HEK293T (cell line): ENCODE measurements at regions not wholly inside any gene's neighbourhood (a gene's known extent, or its start where the extent isn't known, plus 50 kb on each side); places are given as distances from the start of the nearest gene placed in this dataset.

Experiments
- CTCF ChIA-PET: fragments of 350-600 bp; formaldehyde crosslinking; extraction: SDS; loops from one replicate; lab custom pipeline; 2021; ENCODE audit warnings: antibody characterized with exemption, inconsistent platforms; lab: Yijun Ruan, JAX
- POLR2A ChIA-PET: fragments of 350-600 bp; formaldehyde crosslinking; extraction: SDS; loops from one replicate; lab custom pipeline; 2020; ENCODE audit warnings: antibody characterized with exemption, inconsistent platforms; lab: Yijun Ruan, JAX
- DNase-seq: peaks from one replicate; pipeline ENCODE4 v3.0.0; 2012; ENCODE audit warnings: mixed read lengths; ENCODE audit errors: extremely low spot score
- ARNT ChIP-seq: fragments of 450-650 bp; IDR thresholded peaks from 2 replicates; pipeline ENCODE4 v1.6.1; 2017; ENCODE audit warnings: mild to moderate bottlenecking
- BHLHE40 ChIP-seq: fragments of 450-650 bp; IDR thresholded peaks from 2 replicates; pipeline ENCODE4 v1.6.1; 2016; ENCODE audit warnings: mild to moderate bottlenecking, moderate library complexity, borderline replicate concordance
- CTBP1 ChIP-seq: fragments of 450-650 bp; IDR thresholded peaks from 2 replicates; pipeline ENCODE4 v1.6.1; 2016; ENCODE audit warnings: borderline replicate concordance
- ELF4 ChIP-seq: fragments of 450-650 bp; IDR thresholded peaks from 2 replicates; pipeline ENCODE4 v1.6.1; 2017; ENCODE audit warnings: antibody characterized with exemption
- FOXA1 ChIP-seq: fragments of 450-650 bp; IDR thresholded peaks from 2 replicates; pipeline ENCODE4 v1.6.1; 2016; ENCODE audit warnings: mild to moderate bottlenecking
- FOXK2 ChIP-seq: fragments of 450-650 bp; IDR thresholded peaks from 2 replicates; pipeline ENCODE4 v1.6.1; 2016; ENCODE audit warnings: mild to moderate bottlenecking
- FOXM1 ChIP-seq: fragments of 450-650 bp; IDR thresholded peaks from 2 replicates; pipeline ENCODE4 v1.6.1; 2017; ENCODE audit warnings: mild to moderate bottlenecking, borderline replicate concordance
- HDGF ChIP-seq: fragments of 450-650 bp; IDR thresholded peaks from 2 replicates; pipeline ENCODE4 v1.6.1; 2017; ENCODE audit warnings: antibody characterized with exemption, borderline replicate concordance
- L3MBTL2 ChIP-seq: fragments of 450-650 bp; conservative IDR thresholded peaks from 2 replicates; pipeline ENCODE4 v1.6.1; 2016; ENCODE audit warnings: mild to moderate bottlenecking
- LEF1 ChIP-seq: fragments of 450-650 bp; IDR thresholded peaks from 2 replicates; pipeline ENCODE4 v1.6.1; 2017; ENCODE audit warnings: mild to moderate bottlenecking, borderline replicate concordance
- NFRKB ChIP-seq: fragments of 450-650 bp; IDR thresholded peaks from 2 replicates; pipeline ENCODE4 v1.6.1; 2016; ENCODE audit warnings: mild to moderate bottlenecking, moderate library complexity
- SP1 ChIP-seq: fragments of 450-650 bp; IDR thresholded peaks from 2 replicates; pipeline ENCODE4 v1.6.1; 2017
- SUZ12 ChIP-seq: fragments of 450-650 bp; IDR thresholded peaks from 2 replicates; pipeline ENCODE4 v1.6.1; 2016; ENCODE audit warnings: mild to moderate bottlenecking
- TARDBP ChIP-seq: fragments of 450-650 bp; IDR thresholded peaks from 2 replicates; pipeline ENCODE4 v1.6.1; 2016
- ZNF384 ChIP-seq: fragments of 450-650 bp; IDR thresholded peaks from 2 replicates; pipeline ENCODE4 v1.6.1; 2016
- TF ChIP-seq, protein P1 (sequence below): fragments of 450-650 bp; IDR thresholded peaks from 2 replicates; pipeline ENCODE4 v1.6.1; 2016

GRCh38 chr4:31391976-31392375 is 671.8 kb downstream of the PCDH7 start:
- TF ChIP-seq, protein P1, sequence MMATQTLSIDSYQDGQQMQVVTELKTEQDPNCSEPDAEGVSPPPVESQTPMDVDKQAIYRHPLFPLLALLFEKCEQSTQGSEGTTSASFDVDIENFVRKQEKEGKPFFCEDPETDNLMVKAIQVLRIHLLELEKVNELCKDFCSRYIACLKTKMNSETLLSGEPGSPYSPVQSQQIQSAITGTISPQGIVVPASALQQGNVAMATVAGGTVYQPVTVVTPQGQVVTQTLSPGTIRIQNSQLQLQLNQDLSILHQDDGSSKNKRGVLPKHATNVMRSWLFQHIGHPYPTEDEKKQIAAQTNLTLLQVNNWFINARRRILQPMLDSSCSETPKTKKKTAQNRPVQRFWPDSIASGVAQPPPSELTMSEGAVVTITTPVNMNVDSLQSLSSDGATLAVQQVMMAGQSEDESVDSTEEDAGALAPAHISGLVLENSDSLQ: no peak
- no peak for TF ChIP-seq ARNT
- no peak for TF ChIP-seq L3MBTL2
- no peak for TF ChIP-seq FOXM1
- TF ChIP-seq FOXK2: no peak
- no peak for TF ChIP-seq ELF4
- TF ChIP-seq ZNF384: no peak
- no peak for TF ChIP-seq HDGF
- POLR2A ChIA-PET: no interaction called here
- CTCF ChIA-PET: no interaction called here
- DNase-seq: no peak

DNA sequence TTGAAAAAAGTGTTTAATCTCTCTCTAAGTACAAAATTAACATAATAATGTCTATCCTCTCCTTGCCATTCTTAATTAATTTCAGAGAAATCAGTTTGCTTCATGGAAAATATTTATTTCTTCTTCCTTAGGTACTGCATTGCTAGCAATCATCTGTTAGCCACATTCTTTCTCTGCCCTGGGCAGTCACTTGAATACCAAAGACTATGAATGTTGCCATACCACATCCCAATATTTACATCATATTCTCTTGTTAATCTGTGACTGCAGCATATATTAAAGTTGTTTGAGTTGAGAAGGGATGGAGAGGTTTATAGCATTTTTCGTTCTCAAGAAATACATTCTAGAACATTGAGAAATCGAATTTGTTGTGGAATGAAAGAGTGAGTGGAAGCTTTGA is 672.8 kb downstream of the PCDH7 start:
- no peak for DNase-seq
- POLR2A ChIA-PET: no interaction called here

GRCh38 chr4:31408121-31408520 is 688.0 kb downstream of the PCDH7 start:
- ChIA-PET CTCF (no interaction called here), POLR2A (no interaction called here)
- DNase-seq: no peak
- no peak for TF ChIP-seq FOXM1
- TF ChIP-seq TARDBP: no peak
- TF ChIP-seq FOXK2: no peak
- TF ChIP-seq L3MBTL2: no peak
- TF ChIP-seq CTBP1: no peak
- TF ChIP-seq SUZ12: no peak
- no peak for TF ChIP-seq ARNT
- TF ChIP-seq LEF1: no peak
- TF ChIP-seq ELF4: no peak
- TF ChIP-seq NFRKB: no peak
- TF ChIP-seq ZNF384: no peak
- no peak for TF ChIP-seq HDGF
- TF ChIP-seq BHLHE40: no peak
- TF ChIP-seq SP1: no peak
- TF ChIP-seq FOXA1: no peak
- TF ChIP-seq, protein P1: no peak

More for the DNA sequence above, 672.8 kb downstream of the PCDH7 start:
- CTCF ChIA-PET: no interaction called here
- no peak for TF ChIP-seq ZNF384
- TF ChIP-seq ARNT: no peak
- TF ChIP-seq SUZ12: no peak
- no peak for TF ChIP-seq TARDBP
- TF ChIP-seq LEF1: no peak
- no peak for TF ChIP-seq FOXK2
- no peak for TF ChIP-seq L3MBTL2
- TF ChIP-seq FOXM1: no peak
- TF ChIP-seq, protein P1: no peak
- no peak for TF ChIP-seq HDGF
- TF ChIP-seq FOXA1: no peak
- TF ChIP-seq ELF4: no peak
- no peak for TF ChIP-seq NFRKB
- TF ChIP-seq SP1: no peak
- TF ChIP-seq BHLHE40: no peak
- TF ChIP-seq CTBP1: no peak

- TF ChIP-seq, protein P1: no peak
- no peak for TF ChIP-seq SP1
- no peak for TF ChIP-seq TARDBP
- no peak for TF ChIP-seq ELF4
- ChIA-PET CTCF (no interaction called here), POLR2A (no interaction called here)
- no peak for DNase-seq
These were observed 691.4 kb downstream of the PCDH7 start for GRCh38 chr4:31411565-31411964.

- DNase-seq: no peak
- no peak for TF ChIP-seq LEF1
- no peak for TF ChIP-seq FOXA1
- no peak for TF ChIP-seq ZNF384
- no peak for TF ChIP-seq TARDBP
- CTCF ChIA-PET: no interaction called here
- POLR2A ChIA-PET: no interaction called here
These were observed 695.5 kb downstream of the PCDH7 start for GRCh38 chr4:31415629-31416028.

DNA sequence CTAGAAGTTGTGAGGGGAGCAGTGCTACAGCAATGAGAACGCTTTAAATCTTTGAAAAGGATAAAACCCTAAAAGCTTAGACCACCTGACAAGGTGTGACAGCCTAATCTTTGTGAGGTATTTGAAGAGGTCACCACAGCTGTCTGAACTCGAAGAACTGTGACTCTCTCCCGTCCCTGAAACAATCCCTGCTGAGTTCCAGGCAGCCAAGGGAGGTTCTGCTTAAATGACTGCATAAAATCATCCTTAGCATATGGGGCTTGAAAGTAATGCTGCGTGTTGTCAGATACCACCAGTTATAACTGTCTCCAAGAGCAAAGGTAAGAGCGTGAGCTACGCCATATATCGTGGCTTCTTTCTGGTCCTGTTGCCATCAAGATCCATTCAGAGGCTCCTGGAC is 696.3 kb downstream of the PCDH7 start:
- ChIA-PET POLR2A (no interaction called here), CTCF (no interaction called here)
- no peak for DNase-seq
- TF ChIP-seq SP1 (no peak), SUZ12 (no peak), LEF1 (no peak), BHLHE40 (no peak), FOXM1 (no peak), NFRKB (no peak), ARNT (no peak), ZNF384 (no peak), CTBP1 (no peak), TARDBP (no peak), FOXK2 (no peak), FOXA1 (no peak), ELF4 (no peak), HDGF (no peak)
- TF ChIP-seq, protein P1: no peak
